ENCODE measurements at regions not wholly inside any gene's neighbourhood (a gene's known extent, or its start where the extent isn't known, plus 50 kb on each side); places are given as distances from the start of the nearest gene placed in this dataset.

- DNase-seq (ENCODE audit: low read depth in 3 of 3, low spot score in 1 of 3) = no peak
Observed at GRCh38 chr17:33809748-33810147, 445.3 kb upstream of the CCL2 start.

- DNase-seq (ENCODE audit: low read depth in 3 of 3, low spot score in 1 of 3) = no peak
Observed at GRCh38 chr17:33811004-33811760, 443.9 kb upstream of the CCL2 start.

GRCh38 chr17:33811984-33812577 is 443.0 kb upstream of the CCL2 start:
- DNase-seq (ENCODE audit: low read depth in 3 of 3, low spot score in 1 of 3) = no peak

GRCh38 chr17:33814852-33815251 is 440.2 kb upstream of the CCL2 start:
- DNase-seq (ENCODE audit: low read depth in 3 of 3, low spot score in 1 of 3) = no peak

GRCh38 chr17:33816036-33816435 is 439.0 kb upstream of the CCL2 start:
- DNase-seq (ENCODE audit: low read depth in 3 of 3, low spot score in 1 of 3) = no peak

GRCh38 chr17:33816842-33817617 is 438.1 kb upstream of the CCL2 start:
- DNase-seq (ENCODE audit: low read depth in 3 of 3, low spot score in 1 of 3) = no peak

GRCh38 chr17:33819539-33819938 is 435.5 kb upstream of the CCL2 start:
- DNase-seq (ENCODE audit: low read depth in 3 of 3, low spot score in 1 of 3) = no peak

- no peak for DNase-seq (ENCODE audit: low read depth in 3 of 3, low spot score in 1 of 3)
Observed at GRCh38 chr17:33832262-33832661, 422.8 kb upstream of the CCL2 start.

- no peak for DNase-seq (ENCODE audit: low read depth in 3 of 3, low spot score in 1 of 3)
Observed at GRCh38 chr17:33837281-33837680, 417.8 kb upstream of the CCL2 start.

- DNase-seq (ENCODE audit: low read depth in 3 of 3, low spot score in 1 of 3) = no peak
Observed at GRCh38 chr17:33838281-33838680, 416.8 kb upstream of the CCL2 start.

- DNase-seq (ENCODE audit: low read depth in 3 of 3, low spot score in 1 of 3) = no peak
Observed at GRCh38 chr17:33847900-33848299, 407.2 kb upstream of the CCL2 start.

GRCh38 chr17:33848433-33848832 is 406.7 kb upstream of the CCL2 start:
- DNase-seq (ENCODE audit: low read depth in 3 of 3, low spot score in 1 of 3) = no peak

GRCh38 chr17:33854596-33854995 is 400.5 kb upstream of the CCL2 start:
- DNase-seq (ENCODE audit: low read depth in 3 of 3, low spot score in 1 of 3) = no peak

GRCh38 chr17:33858121-33858520 is 397.0 kb upstream of the CCL2 start:
- DNase-seq (ENCODE audit: low read depth in 3 of 3, low spot score in 1 of 3) = no peak

GRCh38 chr17:33858682-33859081 is 396.4 kb upstream of the CCL2 start:
- no peak for DNase-seq (ENCODE audit: low read depth in 3 of 3, low spot score in 1 of 3)

GRCh38 chr17:33862772-33863602 is 392.1 kb upstream of the CCL2 start:
- no peak for DNase-seq (ENCODE audit: low read depth in 3 of 3, low spot score in 1 of 3)

- DNase-seq (ENCODE audit: low read depth in 3 of 3, low spot score in 1 of 3) = no peak
Observed at GRCh38 chr17:33864758-33865229, 390.3 kb upstream of the CCL2 start.

GRCh38 chr17:33868899-33869298 is 386.2 kb upstream of the CCL2 start:
- DNase-seq (ENCODE audit: low read depth in 3 of 3, low spot score in 1 of 3) = no peak

GRCh38 chr17:33870936-33871335 is 384.1 kb upstream of the CCL2 start:
- DNase-seq (ENCODE audit: low read depth in 3 of 3, low spot score in 1 of 3) = no peak

GRCh38 chr17:33871720-33872540 is 383.2 kb upstream of the CCL2 start:
- no peak for DNase-seq (ENCODE audit: low read depth in 3 of 3, low spot score in 1 of 3)

Data from stimulated activated CD4-positive, alpha-beta T cell treated with anti-CD3 and anti-CD28 coated beads, TNF-alpha, amount 100 ng/mL, for 1 hour (primary cell).